22Rv1 (cell line): ENCODE measurements at regions not wholly inside any gene's neighbourhood (a gene's known extent, or its start where the extent isn't known, plus 50 kb on each side); places are given as distances from the start of the nearest gene placed in this dataset.

Experiments
- ZFX ChIP-seq: fragments of 450-650 bp; IDR thresholded peaks from 2 replicates; pipeline ENCODE4 v1.6.1; 2017; ENCODE audit warnings: antibody characterized with exemption, borderline replicate concordance
- TF ChIP-seq, protein P1 (sequence below): fragments of 450-650 bp; IDR thresholded peaks from 2 replicates; pipeline ENCODE4 v1.5.1; 2017; ENCODE audit warnings: mild to moderate bottlenecking

DNA sequence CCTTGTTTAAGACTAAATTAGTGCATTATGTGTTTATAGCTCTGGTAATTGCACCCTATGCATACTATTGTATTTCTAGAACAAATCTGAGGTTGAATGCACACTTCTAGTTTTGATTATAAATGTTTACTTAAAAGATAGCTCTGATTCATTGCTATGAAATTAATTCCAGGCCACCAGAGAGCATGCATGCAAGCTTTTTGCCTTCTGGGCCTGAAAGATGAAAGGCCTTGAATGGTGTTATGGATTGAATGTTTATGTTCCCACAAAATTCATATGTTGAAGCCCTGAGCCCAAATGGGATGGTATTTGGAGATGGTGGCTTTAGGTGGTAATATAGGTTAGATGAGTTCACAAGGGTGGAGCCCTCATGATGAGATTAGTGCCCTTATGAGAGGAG lies 695.0 kb upstream of the MAP3K7 start:
- TF ChIP-seq, protein P1, sequence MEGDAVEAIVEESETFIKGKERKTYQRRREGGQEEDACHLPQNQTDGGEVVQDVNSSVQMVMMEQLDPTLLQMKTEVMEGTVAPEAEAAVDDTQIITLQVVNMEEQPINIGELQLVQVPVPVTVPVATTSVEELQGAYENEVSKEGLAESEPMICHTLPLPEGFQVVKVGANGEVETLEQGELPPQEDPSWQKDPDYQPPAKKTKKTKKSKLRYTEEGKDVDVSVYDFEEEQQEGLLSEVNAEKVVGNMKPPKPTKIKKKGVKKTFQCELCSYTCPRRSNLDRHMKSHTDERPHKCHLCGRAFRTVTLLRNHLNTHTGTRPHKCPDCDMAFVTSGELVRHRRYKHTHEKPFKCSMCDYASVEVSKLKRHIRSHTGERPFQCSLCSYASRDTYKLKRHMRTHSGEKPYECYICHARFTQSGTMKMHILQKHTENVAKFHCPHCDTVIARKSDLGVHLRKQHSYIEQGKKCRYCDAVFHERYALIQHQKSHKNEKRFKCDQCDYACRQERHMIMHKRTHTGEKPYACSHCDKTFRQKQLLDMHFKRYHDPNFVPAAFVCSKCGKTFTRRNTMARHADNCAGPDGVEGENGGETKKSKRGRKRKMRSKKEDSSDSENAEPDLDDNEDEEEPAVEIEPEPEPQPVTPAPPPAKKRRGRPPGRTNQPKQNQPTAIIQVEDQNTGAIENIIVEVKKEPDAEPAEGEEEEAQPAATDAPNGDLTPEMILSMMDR = no peak
- no peak for TF ChIP-seq ZFX
